ENCODE measurements at regions not wholly inside any gene's neighbourhood (a gene's known extent, or its start where the extent isn't known, plus 50 kb on each side); places are given as distances from the start of the nearest gene placed in this dataset.

GRCh38 chr6:4287811-4288244, 152.5 kb upstream of the ECI2 start:
- TF ChIP-seq, protein P1, sequence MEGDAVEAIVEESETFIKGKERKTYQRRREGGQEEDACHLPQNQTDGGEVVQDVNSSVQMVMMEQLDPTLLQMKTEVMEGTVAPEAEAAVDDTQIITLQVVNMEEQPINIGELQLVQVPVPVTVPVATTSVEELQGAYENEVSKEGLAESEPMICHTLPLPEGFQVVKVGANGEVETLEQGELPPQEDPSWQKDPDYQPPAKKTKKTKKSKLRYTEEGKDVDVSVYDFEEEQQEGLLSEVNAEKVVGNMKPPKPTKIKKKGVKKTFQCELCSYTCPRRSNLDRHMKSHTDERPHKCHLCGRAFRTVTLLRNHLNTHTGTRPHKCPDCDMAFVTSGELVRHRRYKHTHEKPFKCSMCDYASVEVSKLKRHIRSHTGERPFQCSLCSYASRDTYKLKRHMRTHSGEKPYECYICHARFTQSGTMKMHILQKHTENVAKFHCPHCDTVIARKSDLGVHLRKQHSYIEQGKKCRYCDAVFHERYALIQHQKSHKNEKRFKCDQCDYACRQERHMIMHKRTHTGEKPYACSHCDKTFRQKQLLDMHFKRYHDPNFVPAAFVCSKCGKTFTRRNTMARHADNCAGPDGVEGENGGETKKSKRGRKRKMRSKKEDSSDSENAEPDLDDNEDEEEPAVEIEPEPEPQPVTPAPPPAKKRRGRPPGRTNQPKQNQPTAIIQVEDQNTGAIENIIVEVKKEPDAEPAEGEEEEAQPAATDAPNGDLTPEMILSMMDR (IDR thresholded peaks at IDR 0.05; ENCODE audit: low read depth, low read length): no peak
- TF ChIP-seq EZH2phosphoT487 (IDR thresholded peaks at IDR 0.05; ENCODE audit: low read depth): no peak
